Psoas muscle (tissue), 7 donors: ENCODE measurements at regions not wholly inside any gene's neighbourhood (a gene's known extent, or its start where the extent isn't known, plus 50 kb on each side); places are given as distances from the start of the nearest gene placed in this dataset.

Experiments used
- ATAC-seq, 4 donors: fragments of 200-7000 bp; cut with Tn5 transposase; one replicate each; pipeline ENCODE4 v1.9.1; 2020; ENCODE audit warnings: moderate library complexity in 3 of 4, mild to moderate bottlenecking in 2 of 4
- DNase-seq, 2 donors: peaks; one replicate each; pipeline ENCODE4 v3.0.0-alpha.2; 2020
- H3K27ac ChIP-seq: fragments of 200-600 bp; one replicate; pipeline ENCODE4 v1.8.0; 2022
- H3K27me3 ChIP-seq, 3 donors: fragments of 200-600 bp in 1 of 3; one replicate each; pipeline versions ENCODE4 v1.6.1 to v1.8.0; 2013 to 2022; ENCODE audit warnings: low read length in 2 of 3, mild to moderate bottlenecking in 2 of 3, moderate library complexity in 1 of 3; ENCODE audit not compliant: insufficient read depth in 3 of 3
- H3K36me3 ChIP-seq, 2 donors: fragments of 200-600 bp in 1 of 2; one replicate each; pipeline versions ENCODE4 v1.6.1 to v1.8.0; 2013 to 2022; ENCODE audit warnings: low read depth in 1 of 2, mild to moderate bottlenecking in 1 of 2, moderate library complexity in 1 of 2; ENCODE audit not compliant: insufficient read depth in 1 of 2
- H3K4me1 ChIP-seq: fragments of 200-600 bp; one replicate; pipeline ENCODE4 v1.8.0; 2022
- H3K4me3 ChIP-seq: fragments of 200-600 bp; one replicate; pipeline ENCODE4 v1.8.0; 2022; ENCODE audit warnings: mild to moderate bottlenecking
- H3K9me3 ChIP-seq: fragments of 200-600 bp; one replicate; pipeline ENCODE4 v1.8.0; 2022
- CTCF ChIP-seq: fragments of 200-600 bp; IDR thresholded peaks from one replicate; pipeline ENCODE4 v1.8.0; 2022; ENCODE audit warnings: antibody characterized with exemption
- WGBS, 3 donors: extraction: QIAGEN DNeasy Blood & Tissue Kit; methylation state at CpG; one replicate each; pipeline versions ENCODE4 v1.1.6 to v1.1.7; 2013; 5-methylcytosine and 5-hydroxymethylcytosine counted together
- intact Hi-C, 2 donors: fragments of 100-400 bp; cut with DNase I; formaldehyde crosslinking; loops; one replicate each; pipeline versions ENCODE4 v1.11.0 to v1.14.2; 2022
- donor health status: healthy with polysubstance abuse.
- donor health status: DM: no; HTN: no; CAD: no; lungs with moderate emphysema.
- donor health status: Bipolar disorder and iron deficiency.
- donor health status: healthy.
- donor health status: DM: yes; HTN: yes; CAD: no.
- donor health status: DM: no; HTN: no; CAD: no.
- donor health status: DM: yes; HTN: yes; CAD: no.

- DNase-seq, result no peak
- Histone ChIP-seq H3K4me1 (no peaks in the 10 kb centered on the region), H3K36me3 (no peaks in the 10 kb centered on the region), H3K27me3 (no peaks in the 10 kb centered on the region), H3K27ac (no peak overlapping the region), H3K4me3 (no peak overlapping the region), H3K9me3 (no peaks in the 10 kb centered on the region)
- ATAC-seq, result no peak
- intact Hi-C loops, result no loop called here
- TF ChIP-seq CTCF, result no peak
These were observed 336.1 kb upstream of the CITED2 start for GRCh38 chr6:139710556-139710955.

GRCh38 chr6:139708337-139709199 is 334.1 kb upstream of the CITED2 start:
- Histone ChIP-seq H3K4me1 (no peaks in the 10 kb centered on the region), H3K27me3 (no peaks in the 10 kb centered on the region), H3K36me3 (no peaks in the 10 kb centered on the region), H3K27ac (no peak overlapping the region), H3K9me3 (no peaks in the 10 kb centered on the region), H3K4me3 (no peak overlapping the region)
- no peak for TF ChIP-seq CTCF
- intact Hi-C loops, result no loop called here
- ATAC-seq (no peak), DNase-seq (no peak)
- WGBS, 3 donors, result 50 to 54% (median 50%) methylated on average over 6 of the region's 6 CpGs

- no peaks in the 10 kb centered on the region for H3K27me3 ChIP-seq
- H3K36me3 ChIP-seq, result no peaks in the 10 kb centered on the region
- no peak for ATAC-seq
- H3K27ac ChIP-seq, result no peak overlapping the region
- no peak for TF ChIP-seq CTCF
- H3K4me1 ChIP-seq, result no peaks in the 10 kb centered on the region
- DNase-seq, result no peak
- intact Hi-C loops, result no loop called here
- no peak overlapping the region for H3K4me3 ChIP-seq
- 50 to 62% (median 59%) methylated on average over 3 of the region's 3 CpGs for WGBS, 3 donors
- H3K9me3 ChIP-seq, result no peaks in the 10 kb centered on the region
These were observed 332.5 kb upstream of the CITED2 start for GRCh38 chr6:139706912-139707311.

GRCh38 chr6:139705284-139705683 is 330.8 kb upstream of the CITED2 start:
- 96 to 98% (median 97%) methylated on average over 3 of the region's 3 CpGs for WGBS, 3 donors
- H3K36me3 ChIP-seq, result no peaks in the 10 kb centered on the region
- DNase-seq (no peak), ATAC-seq (no peak)
- intact Hi-C loops, result no loop called here
- no peak overlapping the region for H3K27ac ChIP-seq
- no peak for TF ChIP-seq CTCF
- H3K4me1 ChIP-seq, result no peaks in the 10 kb centered on the region
- H3K9me3 ChIP-seq, result no peaks in the 10 kb centered on the region
- no peak overlapping the region for H3K4me3 ChIP-seq
- H3K27me3 ChIP-seq, result no peaks in the 10 kb centered on the region

- Histone ChIP-seq H3K4me1 (no peaks in the 10 kb centered on the region), H3K9me3 (no peaks in the 10 kb centered on the region), H3K27me3 (no peaks in the 10 kb centered on the region), H3K27ac (no peak overlapping the region), H3K4me3 (no peak overlapping the region), H3K36me3 (no peaks in the 10 kb centered on the region)
- DNase-seq (no peak), ATAC-seq (no peak)
- intact Hi-C loops, result no loop called here
- TF ChIP-seq CTCF, result no peak
- 97 to 100% (median 100%) methylated on average over 1 of the region's 1 CpG for WGBS, 3 donors
These were observed 329.3 kb upstream of the CITED2 start for GRCh38 chr6:139703780-139704179.
